Activated CD4-positive, alpha-beta T cell treated with anti-CD3 and anti-CD28 coated beads, Interleukin-2, amount 10 ng/mL, durations not matched to agents 24 days and 14 days (primary cell): ENCODE measurements at regions not wholly inside any gene's neighbourhood (a gene's known extent, or its start where the extent isn't known, plus 50 kb on each side); places are given as distances from the start of the nearest gene placed in this dataset.

Experiments
- DNase-seq: peaks from one replicate; pipeline ENCODE4 v3.0.0; 2022
- H3K27ac Mint-ChIP-seq: one replicate; pipeline ENCODE4 v1.8.0; 2022; ENCODE audit warnings: mild to moderate bottlenecking, mixed read lengths
- H3K27me3 Mint-ChIP-seq: one replicate; pipeline ENCODE4 v1.8.0; 2022; ENCODE audit warnings: mixed read lengths
- H3K36me3 Mint-ChIP-seq: one replicate; pipeline ENCODE4 v1.8.0; 2022; ENCODE audit warnings: low read depth, mild to moderate bottlenecking, mixed read lengths
- H3K4me1 Mint-ChIP-seq: one replicate; pipeline ENCODE4 v1.8.0; 2021; ENCODE audit warnings: mixed read lengths
- H3K4me3 Mint-ChIP-seq: one replicate; pipeline ENCODE4 v1.8.0; 2022; ENCODE audit warnings: mild to moderate bottlenecking, moderate library complexity, mixed read lengths
- H3K9me3 Mint-ChIP-seq: one replicate; pipeline ENCODE4 v1.8.0; 2021; ENCODE audit warnings: mixed read lengths
- intact Hi-C: fragments of 100-400 bp; cut with micrococcal nuclease; formaldehyde crosslinking; loops from one replicate; pipeline ENCODE4 v1.15.1; 2023

DNA sequence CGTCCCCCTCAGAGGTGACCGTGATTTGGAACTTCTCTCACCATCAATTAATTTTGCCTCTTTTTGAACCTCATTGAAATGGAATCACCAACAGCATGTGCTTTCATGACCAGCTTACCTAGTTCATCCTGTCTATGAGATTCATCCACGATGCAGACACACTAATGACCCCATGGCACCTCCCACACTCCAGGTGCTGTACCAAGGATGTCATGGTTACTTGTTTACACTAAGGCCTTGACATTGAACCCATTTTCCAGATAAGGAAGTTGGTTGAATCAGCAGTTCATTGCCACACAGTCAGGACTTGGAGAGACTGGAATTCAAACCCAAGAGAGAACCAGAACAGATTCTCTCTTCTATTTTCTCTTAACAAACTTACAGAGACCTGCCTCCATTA lies 139.0 kb downstream of the ZFP36L2 start:
- DNase-seq = no peak
- peaks cover 10% of the 10 kb centered on the region for H3K36me3 Mint-ChIP-seq
- no peaks in the 10 kb centered on the region for H3K4me1 Mint-ChIP-seq
- H3K27me3 Mint-ChIP-seq = no peaks in the 10 kb centered on the region
- H3K9me3 Mint-ChIP-seq = peaks cover 8% of the 10 kb centered on the region
- H3K27ac Mint-ChIP-seq = no peak overlapping the region
- intact Hi-C loops = no loop called here
- no peak overlapping the region for H3K4me3 Mint-ChIP-seq

DNA sequence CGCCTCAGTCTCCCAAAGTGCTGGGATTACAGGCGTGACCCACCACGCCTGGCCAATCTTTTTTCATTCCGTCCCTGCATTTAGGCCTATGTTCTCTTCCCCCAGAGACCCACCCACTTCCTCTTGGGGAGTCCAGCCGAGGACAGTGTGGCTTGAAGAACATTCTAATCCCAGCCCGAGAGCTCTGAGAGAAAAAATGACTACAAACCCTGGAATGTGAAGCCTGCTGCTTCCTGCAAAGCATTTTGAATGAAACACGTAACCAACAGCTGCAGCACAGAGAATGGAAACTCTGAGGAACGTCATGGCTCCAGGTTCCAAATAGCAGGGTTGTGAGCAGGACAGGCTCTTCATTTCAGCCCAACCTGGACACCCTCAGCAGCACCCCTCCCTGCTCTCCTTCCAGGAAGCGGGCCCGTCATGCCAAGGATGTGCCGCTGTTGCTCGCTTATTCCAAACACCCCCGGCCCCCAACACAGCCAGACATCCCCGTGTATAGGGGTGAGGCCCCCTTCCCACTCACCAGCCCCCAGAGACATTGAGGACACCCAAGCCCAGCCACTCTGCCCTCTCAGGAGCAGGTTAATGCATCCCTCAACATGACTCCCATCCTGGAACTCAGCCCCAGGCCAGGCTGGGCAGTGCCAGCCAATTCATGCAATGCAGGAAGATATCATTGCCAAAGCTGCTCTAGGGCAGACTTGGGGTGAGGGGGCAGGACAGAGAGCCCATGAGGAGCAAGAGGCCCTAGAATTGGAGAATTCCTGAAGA lies 139.8 kb downstream of the ZFP36L2 start:
- intact Hi-C loops = no loop called here
- Mint-ChIP-seq H3K27ac (no peak overlapping the region), H3K27me3 (no peaks in the 10 kb centered on the region), H3K4me1 (peaks cover 2% of the 10 kb centered on the region), H3K36me3 (peaks cover 9% of the 10 kb centered on the region), H3K4me3 (no peak overlapping the region), H3K9me3 (peaks cover 5% of the 10 kb centered on the region)
- DNase-seq = no peak

DNA sequence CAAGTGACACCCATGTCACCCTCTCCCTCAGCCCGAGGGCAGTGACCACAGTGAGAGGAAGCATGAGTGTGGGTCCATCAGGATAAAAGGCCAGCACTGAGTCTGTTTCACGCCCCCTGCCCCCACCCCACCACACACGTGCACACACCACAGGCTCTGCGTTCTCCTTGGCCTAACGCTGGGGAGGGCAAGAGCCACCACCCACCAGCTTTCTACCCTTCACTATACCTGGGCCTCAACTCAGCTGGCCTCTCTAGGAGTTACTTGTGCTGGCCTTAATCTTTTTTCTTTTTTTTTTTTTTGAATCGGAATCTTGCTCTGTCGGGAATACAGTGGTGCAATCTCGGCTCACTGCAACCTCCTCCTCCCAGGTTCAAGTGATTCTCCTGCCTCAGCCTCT lies 140.5 kb downstream of the ZFP36L2 start:
- Mint-ChIP-seq H3K4me1 (peaks cover 2% of the 10 kb centered on the region), H3K27ac (no peak overlapping the region), H3K36me3 (peaks cover 9% of the 10 kb centered on the region), H3K27me3 (no peaks in the 10 kb centered on the region), H3K9me3 (peaks cover 5% of the 10 kb centered on the region), H3K4me3 (no peak overlapping the region)
- no peak for DNase-seq
- intact Hi-C loops = no loop called here

DNA sequence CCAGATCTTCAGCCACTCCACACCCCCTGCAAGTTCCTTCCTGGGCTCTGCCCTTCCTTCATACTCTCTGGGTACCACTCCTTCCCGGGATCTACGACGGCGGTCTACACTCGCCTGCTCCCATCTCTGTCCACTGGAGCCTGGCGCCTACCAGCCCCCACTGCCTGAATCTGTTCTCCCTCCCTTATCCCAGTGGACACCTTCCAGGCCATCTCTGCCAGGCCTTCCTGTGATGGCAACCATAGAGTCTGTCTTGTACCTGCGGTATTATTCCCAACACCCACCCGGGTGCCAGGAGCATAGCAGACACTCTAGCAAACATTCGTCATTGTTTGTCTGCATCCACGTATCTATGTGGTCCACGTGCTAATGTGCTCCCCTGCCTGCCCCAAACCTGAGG lies 140.9 kb downstream of the ZFP36L2 start:
- no peak overlapping the region for H3K27ac Mint-ChIP-seq
- intact Hi-C loops = no loop called here
- peaks cover 5% of the 10 kb centered on the region for H3K9me3 Mint-ChIP-seq
- DNase-seq = no peak
- no peak overlapping the region for H3K4me3 Mint-ChIP-seq
- H3K27me3 Mint-ChIP-seq = no peaks in the 10 kb centered on the region
- H3K4me1 Mint-ChIP-seq = peaks cover 2% of the 10 kb centered on the region
- H3K36me3 Mint-ChIP-seq = peaks cover 9% of the 10 kb centered on the region

DNA sequence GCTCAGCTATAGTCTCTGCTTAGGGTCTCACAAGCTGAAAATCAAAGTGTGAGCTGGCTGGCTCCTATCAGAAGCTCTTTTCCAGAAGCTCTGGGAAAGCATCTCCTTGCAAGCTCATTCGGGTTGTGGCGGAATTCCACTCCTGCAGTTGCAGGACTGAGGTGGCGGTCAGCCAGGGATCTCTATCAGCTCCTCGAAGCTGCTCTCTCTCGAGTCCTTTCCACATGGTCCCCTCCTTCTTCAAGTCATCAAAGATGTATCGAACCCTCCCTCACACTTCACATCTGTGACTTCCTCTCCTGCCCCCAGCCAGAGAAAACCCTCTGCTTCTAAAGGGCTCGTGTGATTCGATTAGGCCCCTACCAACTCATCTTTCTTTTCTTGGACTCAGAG lies 141.7 kb downstream of the ZFP36L2 start:
- Mint-ChIP-seq H3K27ac (no peak overlapping the region), H3K36me3 (peaks cover 7% of the 10 kb centered on the region), H3K4me3 (no peak overlapping the region), H3K4me1 (peaks cover 6% of the 10 kb centered on the region), H3K9me3 (peaks cover 1% of the 10 kb centered on the region), H3K27me3 (no peaks in the 10 kb centered on the region)
- intact Hi-C loops = no loop called here
- no peak for DNase-seq

DNA sequence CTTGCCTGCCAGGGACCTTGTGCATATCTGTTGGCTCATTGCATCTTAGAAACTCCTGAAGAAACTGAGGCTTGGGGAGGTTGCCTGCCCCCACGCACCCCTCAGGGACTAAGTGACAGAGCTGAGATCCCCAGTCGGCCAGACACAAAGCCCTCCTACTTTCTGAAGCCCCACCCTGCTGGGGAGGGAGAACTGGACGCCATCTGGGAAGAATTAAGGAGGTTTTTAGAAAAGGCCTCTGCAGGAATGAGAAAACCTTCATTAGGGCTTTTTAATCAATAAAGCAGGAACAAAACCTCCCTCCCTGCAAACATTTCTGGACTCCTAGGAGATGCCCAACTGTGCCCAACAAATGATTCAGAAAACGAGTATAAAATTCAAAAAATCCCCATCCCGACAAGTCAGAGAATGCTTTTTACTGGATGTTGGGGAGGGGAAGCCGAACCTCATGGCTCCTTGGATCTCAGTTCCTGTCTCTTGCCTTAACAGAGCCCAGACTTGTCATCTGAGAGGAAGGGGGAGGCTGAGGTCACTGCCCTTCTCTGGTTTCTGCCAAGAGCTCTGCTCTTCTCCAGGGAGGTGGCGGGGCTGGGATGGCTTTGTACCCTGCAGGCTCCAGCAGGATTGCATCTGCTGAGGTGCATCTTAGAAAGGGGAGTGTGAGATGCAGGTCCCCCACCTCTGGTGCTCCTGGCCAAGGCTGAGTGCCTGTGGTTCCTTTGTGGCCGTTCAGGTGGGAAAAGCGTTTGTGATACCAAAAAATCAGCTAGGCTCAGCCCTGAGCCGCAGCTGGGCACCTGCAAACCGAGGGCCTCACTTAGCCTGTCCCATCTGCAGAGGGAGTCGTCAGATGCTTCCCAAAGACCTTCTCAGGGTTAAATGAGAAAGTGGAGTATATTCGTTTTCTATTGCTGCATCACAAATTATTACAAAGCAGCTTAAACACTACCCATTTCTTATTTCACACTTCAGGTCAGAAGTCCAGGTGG lies 142.4 kb downstream of the ZFP36L2 start:
- Mint-ChIP-seq H3K36me3 (peaks cover 4% of the 10 kb centered on the region), H3K4me3 (no peak overlapping the region), H3K27me3 (no peaks in the 10 kb centered on the region), H3K9me3 (no peaks in the 10 kb centered on the region), H3K27ac (no peak overlapping the region), H3K4me1 (peaks cover 6% of the 10 kb centered on the region)
- DNase-seq = no peak
- intact Hi-C loops = no loop called here

DNA sequence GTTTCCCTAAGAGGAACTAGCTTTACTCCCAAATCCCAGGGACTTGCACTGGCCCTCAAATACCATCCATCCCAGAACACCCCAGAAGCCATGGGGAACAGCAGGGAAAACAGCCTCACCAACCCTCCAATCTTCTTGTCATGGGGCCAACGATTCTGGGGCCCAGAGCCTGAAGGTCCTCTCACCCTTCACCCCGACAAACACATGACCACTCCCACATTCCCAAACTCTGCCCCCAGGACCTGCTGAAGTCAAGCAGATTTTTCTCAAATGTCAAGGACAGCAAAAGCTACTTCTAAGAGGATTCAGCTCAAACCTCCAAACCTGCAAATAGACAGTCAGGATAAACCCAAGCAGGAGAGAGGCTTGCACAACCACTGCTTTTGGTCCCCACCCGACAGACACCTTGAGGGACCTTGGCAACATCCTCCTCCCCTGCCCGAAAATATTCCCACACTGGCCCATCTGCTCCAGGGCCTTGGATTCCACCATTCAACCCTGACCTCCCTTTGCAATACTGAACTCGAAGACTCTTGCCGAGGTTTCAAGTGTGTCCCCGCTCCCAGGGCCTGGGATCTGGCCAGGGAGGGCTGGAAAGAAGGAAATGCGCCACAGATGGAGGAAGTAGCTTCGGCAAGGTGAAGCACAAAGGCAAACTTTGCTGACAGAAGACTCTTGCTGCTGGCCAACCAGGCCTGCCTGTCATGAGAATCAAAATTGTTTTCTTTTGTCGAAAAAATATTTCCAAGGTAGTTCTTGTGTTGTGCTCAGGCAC lies 143.3 kb downstream of the ZFP36L2 start:
- H3K27me3 Mint-ChIP-seq = no peaks in the 10 kb centered on the region
- intact Hi-C loops = no loop called here
- H3K4me1 Mint-ChIP-seq = peaks cover 6% of the 10 kb centered on the region
- no peak for DNase-seq
- H3K36me3 Mint-ChIP-seq = peaks cover 4% of the 10 kb centered on the region
- no peak overlapping the region for H3K4me3 Mint-ChIP-seq
- no peak overlapping the region for H3K27ac Mint-ChIP-seq
- no peaks in the 10 kb centered on the region for H3K9me3 Mint-ChIP-seq

DNA sequence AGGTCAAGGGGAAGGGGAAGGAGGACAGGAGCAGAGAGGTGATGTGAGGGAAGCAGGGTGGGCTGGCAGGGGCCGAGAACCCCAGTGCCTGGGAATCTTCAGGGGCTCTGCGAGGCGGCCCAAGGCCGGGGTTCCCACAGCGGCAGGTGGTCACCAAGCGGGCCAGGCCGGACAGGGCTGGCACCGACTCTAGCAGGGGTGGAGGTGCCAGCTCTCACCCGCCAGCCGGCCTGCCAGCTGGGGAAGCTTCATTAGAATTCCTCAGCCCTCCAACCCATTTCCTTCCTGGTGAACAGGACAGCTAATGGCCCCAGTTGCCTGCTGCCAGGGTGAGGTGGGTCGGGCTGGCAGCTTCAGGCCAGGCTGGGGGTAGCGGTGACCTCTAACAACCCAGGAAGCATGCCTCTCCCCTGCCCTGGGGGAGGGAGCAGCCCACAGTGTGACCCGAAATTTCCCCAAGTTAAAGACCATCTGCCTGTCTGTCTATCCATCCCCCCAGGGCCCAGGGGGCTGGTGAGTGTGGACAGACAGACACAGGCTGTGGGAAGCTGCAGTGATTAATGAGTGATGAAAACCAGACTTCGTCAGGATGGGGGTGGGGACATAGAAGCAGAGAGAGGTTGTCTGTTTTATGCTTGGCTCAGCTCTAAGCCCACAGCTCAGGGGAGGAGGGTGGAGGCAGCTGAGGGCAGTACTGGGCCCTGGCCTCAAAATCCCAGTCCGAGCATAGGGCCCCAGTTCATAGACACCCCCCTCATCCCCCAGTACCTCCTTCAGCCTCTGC lies 144.1 kb downstream of the ZFP36L2 start:
- intact Hi-C loops = no loop called here
- Mint-ChIP-seq H3K36me3 (peaks cover 2% of the 10 kb centered on the region), H3K4me1 (peaks cover 6% of the 10 kb centered on the region), H3K4me3 (no peak overlapping the region), H3K9me3 (no peaks in the 10 kb centered on the region), H3K27me3 (no peaks in the 10 kb centered on the region), H3K27ac (no peak overlapping the region)
- DNase-seq = no peak

DNA sequence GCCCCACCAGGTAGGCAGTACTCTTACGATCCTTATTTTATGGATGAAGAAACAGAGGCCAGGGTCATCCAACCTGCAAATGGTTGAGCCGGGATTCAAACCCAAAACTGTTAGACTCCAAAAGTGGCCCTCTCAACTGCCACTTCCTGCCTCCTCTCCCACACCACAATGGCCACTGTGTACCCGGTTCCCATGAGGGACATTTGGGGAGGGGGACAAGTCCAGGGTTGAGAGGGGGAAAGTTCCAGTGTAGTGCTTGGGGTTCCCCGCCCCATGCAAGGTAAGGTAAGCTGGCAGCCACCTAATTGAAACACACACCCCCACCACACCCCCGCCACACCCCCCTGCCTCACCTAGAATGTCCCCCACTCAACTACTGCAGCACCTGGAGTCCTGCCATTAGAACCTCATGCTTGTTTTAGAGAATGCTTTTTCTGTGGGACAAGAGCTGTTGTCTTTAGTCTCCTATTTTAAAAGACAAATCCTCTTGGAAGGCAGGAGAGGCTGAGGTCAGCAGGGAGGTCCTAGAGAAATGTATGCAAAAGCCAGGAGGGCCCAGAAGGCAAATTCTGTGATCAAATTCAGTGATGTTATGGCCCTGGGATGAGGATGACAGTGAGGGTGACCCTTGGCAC lies 145.2 kb downstream of the ZFP36L2 start:
- H3K36me3 Mint-ChIP-seq = peaks cover 1% of the 10 kb centered on the region
- H3K4me1 Mint-ChIP-seq = peaks cover 6% of the 10 kb centered on the region
- intact Hi-C loops = no loop called here
- no peak for DNase-seq
- no peaks in the 10 kb centered on the region for H3K27me3 Mint-ChIP-seq
- H3K4me3 Mint-ChIP-seq = no peak overlapping the region
- no peaks in the 10 kb centered on the region for H3K9me3 Mint-ChIP-seq
- H3K27ac Mint-ChIP-seq = no peak overlapping the region

DNA sequence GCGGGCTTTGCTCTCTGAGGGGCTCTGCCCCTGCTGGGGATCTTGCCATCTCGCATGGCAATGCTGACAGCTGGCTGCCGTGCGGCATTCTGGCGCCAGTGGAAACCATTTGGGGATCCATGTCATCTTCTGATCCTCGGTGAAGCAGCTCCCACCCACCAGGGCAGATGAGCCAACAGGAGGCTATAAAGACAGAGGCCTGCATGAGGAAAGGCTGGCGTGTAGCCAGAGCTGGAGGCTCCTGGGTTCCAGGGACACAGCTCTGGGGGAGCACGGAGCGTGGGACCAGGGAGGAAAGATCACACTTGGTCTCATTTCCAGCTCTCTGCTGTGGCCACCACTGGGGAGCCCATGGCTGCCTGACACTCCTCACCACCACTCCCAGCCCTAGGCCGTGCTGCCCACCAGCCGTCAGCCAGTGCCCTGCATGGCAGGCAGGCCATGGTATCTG lies 145.8 kb downstream of the ZFP36L2 start:
- no peak overlapping the region for H3K4me3 Mint-ChIP-seq
- no peaks in the 10 kb centered on the region for H3K9me3 Mint-ChIP-seq
- no peaks in the 10 kb centered on the region for H3K27me3 Mint-ChIP-seq
- H3K36me3 Mint-ChIP-seq = peaks cover 1% of the 10 kb centered on the region
- no peak for DNase-seq
- peaks cover 6% of the 10 kb centered on the region for H3K4me1 Mint-ChIP-seq
- intact Hi-C loops = no loop called here
- no peak overlapping the region for H3K27ac Mint-ChIP-seq

DNA sequence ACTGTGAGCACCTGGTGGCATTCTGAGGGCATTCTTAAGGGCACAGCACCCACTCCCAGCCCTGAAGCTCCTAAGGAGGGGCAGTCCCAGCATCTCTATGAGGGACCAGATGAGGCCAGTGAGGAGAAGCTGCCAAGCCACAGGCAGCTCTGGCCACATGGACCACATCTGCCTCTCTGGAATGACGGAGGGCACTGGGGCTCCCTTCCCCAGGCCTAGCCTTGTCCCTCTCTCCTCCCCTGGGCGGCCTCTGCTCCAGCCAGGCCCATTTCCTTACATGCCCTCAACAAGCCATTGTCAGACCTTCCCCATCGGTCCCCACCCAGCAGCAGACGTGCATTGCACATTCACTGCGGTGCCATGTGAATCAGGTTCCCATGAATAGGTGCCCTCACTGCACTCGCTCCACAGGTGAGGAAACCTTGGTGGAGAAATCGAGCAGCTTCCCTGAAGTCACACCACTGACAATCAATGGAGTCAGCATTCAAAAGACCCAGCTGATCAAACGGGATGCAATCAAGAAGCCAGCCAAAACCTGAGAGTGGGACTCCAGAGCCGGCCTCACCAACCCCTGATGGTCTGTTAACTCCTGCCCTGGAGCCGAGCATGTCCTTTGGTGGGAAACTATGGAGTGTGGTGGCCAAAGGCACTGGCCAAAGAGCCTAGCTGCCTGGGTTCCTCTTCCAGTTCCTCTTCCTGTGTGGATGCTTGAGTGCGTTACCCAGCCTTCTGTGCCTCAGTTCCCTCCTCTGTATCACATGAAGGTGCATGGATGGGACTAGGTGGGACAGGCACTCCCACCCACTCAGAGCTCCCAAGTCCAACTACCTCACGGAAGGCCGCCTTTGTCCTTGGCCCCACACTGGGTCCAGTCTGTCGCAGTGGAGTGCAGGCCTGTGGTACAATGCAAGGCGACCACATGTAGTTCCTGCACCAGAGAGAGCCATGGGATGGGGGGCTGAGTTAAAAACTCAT lies 147.3 kb downstream of the ZFP36L2 start:
- no peak for DNase-seq
- H3K27me3 Mint-ChIP-seq = no peaks in the 10 kb centered on the region
- no peak overlapping the region for H3K27ac Mint-ChIP-seq
- no peak overlapping the region for H3K4me3 Mint-ChIP-seq
- H3K36me3 Mint-ChIP-seq = peaks cover 1% of the 10 kb centered on the region
- peaks cover 6% of the 10 kb centered on the region for H3K4me1 Mint-ChIP-seq
- no peaks in the 10 kb centered on the region for H3K9me3 Mint-ChIP-seq
- intact Hi-C loops = no loop called here

DNA sequence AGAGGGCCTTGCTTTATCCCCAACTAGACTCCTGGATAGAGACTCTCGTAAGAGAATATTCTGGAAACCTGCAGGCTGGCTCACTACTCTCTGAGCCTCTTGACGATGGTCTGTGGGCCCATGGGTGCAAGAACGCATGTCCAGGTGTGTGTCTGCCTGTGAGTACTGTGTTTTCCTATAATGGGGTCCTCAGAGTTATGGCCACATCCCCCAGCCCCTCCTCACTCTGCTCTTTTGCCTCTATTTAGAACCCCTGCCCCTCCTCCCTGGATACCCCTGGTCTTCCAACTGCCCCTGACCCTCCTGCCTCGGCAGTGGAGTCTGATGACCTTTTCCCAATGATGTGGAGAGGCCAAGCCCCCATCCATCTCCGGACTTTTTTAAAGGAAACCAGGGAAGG lies 148.1 kb downstream of the ZFP36L2 start:
- H3K27me3 Mint-ChIP-seq = no peaks in the 10 kb centered on the region
- H3K9me3 Mint-ChIP-seq = no peaks in the 10 kb centered on the region
- peaks cover 6% of the 10 kb centered on the region for H3K4me1 Mint-ChIP-seq
- no peak overlapping the region for H3K27ac Mint-ChIP-seq
- H3K36me3 Mint-ChIP-seq = peaks cover 1% of the 10 kb centered on the region
- intact Hi-C loops = no loop called here
- no peak for DNase-seq
- H3K4me3 Mint-ChIP-seq = no peak overlapping the region
